ENCODE measurements at regions not wholly inside any gene's neighbourhood (a gene's known extent, or its start where the extent isn't known, plus 50 kb on each side); places are given as distances from the start of the nearest gene placed in this dataset.

GRCh38 chr6:138026342-138026741 is 80.9 kb downstream of the PERP start:
- TF ChIP-seq POLR2A (IDR thresholded peaks at IDR 0.05): no peak
- TF ChIP-seq CTCF (IDR thresholded peaks at IDR 0.05): no peak

All from uterus (tissue), 2 donors.